OCI-LY3 (cell line): ENCODE measurements at regions not wholly inside any gene's neighbourhood (a gene's known extent, or its start where the extent isn't known, plus 50 kb on each side); places are given as distances from the start of the nearest gene placed in this dataset.
"Not testable (repeated sequence)": the region's sequence is repeated elsewhere in the genome, so short reads cannot be mapped to it uniquely, and the experiment has no call there.

Source experiments
- H2AFZ ChIP-seq: fragments of 200-600, 300-600 bp; shearing (Covaris generic); 2 replicates; pipeline ENCODE4 v1.6.0; 2014; ENCODE audit warnings: antibody characterized with exemption, low read depth, low read length
- H3K27ac ChIP-seq: fragments of 200-600, 300-600 bp; sonication (generic); 2 replicates; pipeline ENCODE4 v1.5.1; 2014; ENCODE audit warnings: mild to moderate bottlenecking, low read length, moderate library complexity, mixed read lengths
- H3K27me3 ChIP-seq: fragments of 200-600, 300-600 bp; sonication (generic); 2 replicates; pipeline ENCODE4 v1.6.1; 2014; ENCODE audit warnings: low read depth, low read length, mixed read lengths
- H3K36me3 ChIP-seq: fragments of 200-600, 300-600 bp; sonication (generic); replicated peaks from 2 replicates; pipeline ENCODE3; 2014; ENCODE audit warnings: low read depth, low read length, mixed read lengths
- H3K4me1 ChIP-seq: fragments of 300-600, 200-600 bp; sonication (generic); 2 replicates; pipeline ENCODE4 v1.6.1; 2014; ENCODE audit warnings: low read length, mixed read lengths
- H3K4me2 ChIP-seq: fragments of 200-600, 300-600 bp; sonication (generic); 2 replicates; pipeline ENCODE4 v1.6.1; 2014; ENCODE audit warnings: low read length, mixed read lengths
- H3K4me3 ChIP-seq: fragments of 300-600, 200-600 bp; sonication (generic); 2 replicates; pipeline ENCODE4 v1.5.1; 2014; ENCODE audit warnings: antibody characterized with exemption, mild to moderate bottlenecking, low read length, moderate library complexity
- H3K79me2 ChIP-seq: fragments of 300-600, 200-600 bp; shearing (Covaris generic); 2 replicates; pipeline ENCODE4 v1.6.1; 2014; ENCODE audit warnings: mild to moderate bottlenecking, low read length, mixed read lengths
- H3K9ac ChIP-seq: fragments of 300-600, 200-600 bp; shearing (Covaris generic); 2 replicates; pipeline ENCODE4 v1.6.0; 2014; ENCODE audit warnings: mild to moderate bottlenecking, low read length, moderate library complexity
- H3K9me3 ChIP-seq: fragments of 200-600, 300-600 bp; shearing (Covaris generic); 2 replicates; pipeline ENCODE4 v1.6.1; 2014; ENCODE audit warnings: low read length, mixed read lengths; ENCODE audit not compliant: insufficient read depth
- H4K20me1 ChIP-seq: fragments of 200-600, 300-600 bp; sonication (generic); 2 replicates; pipeline ENCODE4 v1.6.1; 2016; ENCODE audit warnings: low read length, mixed read lengths; ENCODE audit not compliant: insufficient read depth
- CTCF ChIP-seq: fragments of 200-600, 300-600 bp; sonication (generic); IDR thresholded peaks from 2 replicates; pipeline ENCODE4 v1.5.1; 2014; ENCODE audit warnings: antibody characterized with exemption, low read length, low read depth
- EZH2phosphoT487 ChIP-seq: fragments of 200-600 bp; shearing (Covaris generic); IDR thresholded peaks from 2 replicates; pipeline ENCODE4 v1.6.1; 2018; ENCODE audit warnings: antibody characterized with exemption, mixed run types, low read depth

GRCh38 chr9:81804306-81804705 is 115.0 kb upstream of the TLE1 start:
- TF ChIP-seq EZH2phosphoT487 (no peak), CTCF (no peak)
- Histone ChIP-seq H4K20me1 (no peaks in the 10 kb centered on the region), H3K4me2 (no peak overlapping the region), H3K27ac (no peak overlapping the region), H3K36me3 (no peaks in the 10 kb centered on the region), H3K4me1 (no peaks in the 10 kb centered on the region; the same call in 1 of the 2 replicates), H3K79me2 (no peaks in the 10 kb centered on the region), H3K27me3 (no peaks in the 10 kb centered on the region), H3K4me3 (no peak overlapping the region), H3K9ac (no peak overlapping the region), H2AFZ (no peak overlapping the region), H3K9me3 (no peaks in the 10 kb centered on the region)

DNA sequence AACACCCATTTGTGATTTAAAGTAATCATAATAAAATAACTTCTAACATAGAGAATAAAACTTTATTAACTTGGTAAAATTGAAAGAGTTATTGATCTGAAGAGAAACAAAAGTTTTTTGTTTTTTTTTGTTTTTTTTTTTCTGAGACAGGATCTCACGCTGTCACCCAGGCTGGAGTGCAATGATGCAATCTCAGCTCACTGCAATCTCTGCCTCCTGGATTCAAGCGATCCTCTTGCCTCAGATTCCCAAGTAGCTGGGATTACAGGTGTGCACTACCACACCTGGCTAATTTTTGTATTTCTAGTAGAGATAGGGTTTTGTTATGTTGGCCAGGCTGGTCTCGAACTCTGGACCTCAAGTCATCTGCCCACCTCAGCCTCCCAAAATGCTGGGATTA is 116.5 kb upstream of the SPATA31D4 start:
- not testable (repeated sequence) for H3K36me3 ChIP-seq, H3K9ac ChIP-seq, H3K4me3 ChIP-seq, H3K27me3 ChIP-seq, H4K20me1 ChIP-seq, H3K79me2 ChIP-seq, H3K4me1 ChIP-seq, H2AFZ ChIP-seq, H3K27ac ChIP-seq, H3K9me3 ChIP-seq, H3K4me2 ChIP-seq

DNA sequence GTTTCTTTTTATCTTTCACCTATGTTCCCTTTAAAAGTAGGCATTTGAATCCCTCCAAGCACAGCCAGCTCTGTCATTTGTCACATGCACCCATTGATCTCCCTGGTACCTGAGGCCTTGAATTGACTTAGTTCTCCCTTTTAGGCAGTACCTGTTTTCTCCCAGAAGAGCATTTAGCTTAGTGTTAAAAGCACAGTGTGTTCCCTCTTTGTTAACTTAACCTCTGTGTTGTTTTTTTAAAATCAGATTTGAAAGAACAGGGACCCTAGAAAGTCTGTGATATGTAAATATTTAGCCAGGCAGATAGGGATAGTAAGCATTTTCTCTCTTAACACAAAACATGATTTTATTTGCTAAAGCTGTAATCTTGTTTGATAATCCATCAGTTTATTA is 113.8 kb upstream of the SPATA31D4 start:
- Histone ChIP-seq H3K4me2 (no peak overlapping the region), H3K27me3 (no peaks in the 10 kb centered on the region), H3K36me3 (no peaks in the 10 kb centered on the region), H2AFZ (no peak overlapping the region), H3K4me3 (no peak overlapping the region), H3K9me3 (no peaks in the 10 kb centered on the region), H3K9ac (no peak overlapping the region), H3K27ac (no peak overlapping the region), H3K79me2 (no peaks in the 10 kb centered on the region), H3K4me1 (peaks cover 2% of the 10 kb centered on the region; the same call in 1 of the 2 replicates), H4K20me1 (no peaks in the 10 kb centered on the region)
- TF ChIP-seq CTCF: no peak
- TF ChIP-seq EZH2phosphoT487: no peak

- Histone ChIP-seq H3K4me3 (no peak overlapping the region), H3K79me2 (no peaks in the 10 kb centered on the region), H3K27me3 (0 out of 2 replicates have a peak, but pooled peaks cover 4% of the 10 kb centered on the region), H3K36me3 (no peaks in the 10 kb centered on the region), H3K4me2 (no peak overlapping the region), H3K9me3 (no peaks in the 10 kb centered on the region), H3K27ac (no peak overlapping the region), H3K9ac (no peak overlapping the region), H3K4me1 (no peaks in the 10 kb centered on the region), H2AFZ (no peak overlapping the region), H4K20me1 (no peaks in the 10 kb centered on the region)
- TF ChIP-seq CTCF: no peak
- no peak for TF ChIP-seq EZH2phosphoT487
Observed at GRCh38 chr9:81814794-81815464, 113.3 kb upstream of the SPATA31D4 start.
